Suprapubic skin (tissue), 4 donors: ENCODE measurements at regions not wholly inside any gene's neighbourhood (a gene's known extent, or its start where the extent isn't known, plus 50 kb on each side); places are given as distances from the start of the nearest gene placed in this dataset.

Experiments used
- DNase-seq, 2 donors: peaks; one replicate each; pipeline ENCODE4 v3.0.0-alpha.2; 2019; ENCODE audit warnings: low spot score in 2 of 2
- H3K27ac ChIP-seq: fragments of 200-600 bp; sonication (generic); one replicate; pipeline ENCODE4 v1.5.1; 2019
- H3K27me3 ChIP-seq: fragments of 200-600 bp; sonication (generic); one replicate; pipeline ENCODE4 v1.5.1; 2019
- H3K36me3 ChIP-seq: fragments of 200-600 bp; sonication (generic); one replicate; pipeline ENCODE4 v1.5.1; 2019
- H3K4me1 ChIP-seq: fragments of 200-600 bp; sonication (generic); one replicate; pipeline ENCODE4 v1.5.1; 2019
- H3K4me3 ChIP-seq: fragments of 200-600 bp; sonication (generic); one replicate; pipeline ENCODE4 v1.5.1; 2019; ENCODE audit warnings: mild to moderate bottlenecking
- H3K9me3 ChIP-seq: fragments of 200-600 bp; sonication (generic); one replicate; pipeline ENCODE4 v1.5.1; 2019
- EP300 ChIP-seq: sonication (generic); formaldehyde crosslinking; IDR thresholded peaks from one replicate; pipeline ENCODE4 v1.6.1; 2017; ENCODE audit warnings: antibody characterized with exemption
- POLR2A ChIP-seq, 2 donors: fragments of 450-650 bp; IDR thresholded peaks; one replicate each; pipeline ENCODE4 v1.6.1; 2017; ENCODE audit warnings: antibody characterized with exemption in 2 of 2, mild to moderate bottlenecking in 2 of 2, moderate library complexity in 2 of 2
- POLR2AphosphoS5 ChIP-seq, 3 donors: sonication (generic); formaldehyde crosslinking; IDR thresholded peaks; one replicate each; pipeline ENCODE4 v1.6.1; 2017; ENCODE audit warnings: antibody characterized with exemption in 3 of 3
- WGBS: methylation state at CpG from one replicate; pipeline ENCODE4 v1.1.5; 2018; 5-methylcytosine and 5-hydroxymethylcytosine counted together
- TF ChIP-seq, protein P1 (sequence below), 2 donors: fragments of 200-600 bp in 1 of 2; fragments of 450-650 bp in 1 of 2; sonication (generic) in 1 of 2; IDR thresholded peaks; one replicate each; pipeline ENCODE4 v1.5.1; 2016 to 2019; ENCODE audit warnings: antibody characterized with exemption in 2 of 2, mild to moderate bottlenecking in 1 of 2, moderate library complexity in 1 of 2

DNA sequence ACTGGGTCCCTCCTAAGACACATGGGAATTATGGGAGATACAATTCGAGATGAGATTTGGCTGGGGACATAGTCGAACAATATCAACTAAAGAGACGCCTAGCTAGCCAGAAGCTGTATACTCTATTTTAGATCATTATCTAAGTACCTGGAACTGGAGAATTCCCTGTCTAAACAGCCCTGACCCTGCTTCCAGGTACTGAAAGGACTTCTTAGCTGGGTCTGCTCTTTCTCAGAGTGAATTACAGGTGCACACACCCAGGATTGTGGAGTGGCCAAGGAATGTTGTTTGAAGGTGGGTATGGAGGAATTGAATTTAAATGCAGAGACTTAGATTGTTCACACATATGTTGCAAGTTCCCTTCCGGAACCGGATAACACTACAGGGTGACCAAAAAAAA, 733.0 kb downstream of the RPS29 start:
- Histone ChIP-seq H3K27ac (no peak overlapping the region), H3K36me3 (no peaks in the 10 kb centered on the region), H3K4me3 (no peak overlapping the region), H3K9me3 (peaks cover 3% of the 10 kb centered on the region), H3K4me1 (no peaks in the 10 kb centered on the region), H3K27me3 (no peaks in the 10 kb centered on the region)
- TF ChIP-seq POLR2A (IDR thresholded peaks at IDR 0.05) (no peak), EP300 (no peak), POLR2AphosphoS5 (IDR thresholded peaks at IDR 0.05) (no peak)
- TF ChIP-seq, protein P1, sequence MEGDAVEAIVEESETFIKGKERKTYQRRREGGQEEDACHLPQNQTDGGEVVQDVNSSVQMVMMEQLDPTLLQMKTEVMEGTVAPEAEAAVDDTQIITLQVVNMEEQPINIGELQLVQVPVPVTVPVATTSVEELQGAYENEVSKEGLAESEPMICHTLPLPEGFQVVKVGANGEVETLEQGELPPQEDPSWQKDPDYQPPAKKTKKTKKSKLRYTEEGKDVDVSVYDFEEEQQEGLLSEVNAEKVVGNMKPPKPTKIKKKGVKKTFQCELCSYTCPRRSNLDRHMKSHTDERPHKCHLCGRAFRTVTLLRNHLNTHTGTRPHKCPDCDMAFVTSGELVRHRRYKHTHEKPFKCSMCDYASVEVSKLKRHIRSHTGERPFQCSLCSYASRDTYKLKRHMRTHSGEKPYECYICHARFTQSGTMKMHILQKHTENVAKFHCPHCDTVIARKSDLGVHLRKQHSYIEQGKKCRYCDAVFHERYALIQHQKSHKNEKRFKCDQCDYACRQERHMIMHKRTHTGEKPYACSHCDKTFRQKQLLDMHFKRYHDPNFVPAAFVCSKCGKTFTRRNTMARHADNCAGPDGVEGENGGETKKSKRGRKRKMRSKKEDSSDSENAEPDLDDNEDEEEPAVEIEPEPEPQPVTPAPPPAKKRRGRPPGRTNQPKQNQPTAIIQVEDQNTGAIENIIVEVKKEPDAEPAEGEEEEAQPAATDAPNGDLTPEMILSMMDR (IDR thresholded peaks at IDR 0.05) = no peak
- WGBS = 60% methylated on average over 5 of the region's 5 CpGs
- no peak for DNase-seq

DNA sequence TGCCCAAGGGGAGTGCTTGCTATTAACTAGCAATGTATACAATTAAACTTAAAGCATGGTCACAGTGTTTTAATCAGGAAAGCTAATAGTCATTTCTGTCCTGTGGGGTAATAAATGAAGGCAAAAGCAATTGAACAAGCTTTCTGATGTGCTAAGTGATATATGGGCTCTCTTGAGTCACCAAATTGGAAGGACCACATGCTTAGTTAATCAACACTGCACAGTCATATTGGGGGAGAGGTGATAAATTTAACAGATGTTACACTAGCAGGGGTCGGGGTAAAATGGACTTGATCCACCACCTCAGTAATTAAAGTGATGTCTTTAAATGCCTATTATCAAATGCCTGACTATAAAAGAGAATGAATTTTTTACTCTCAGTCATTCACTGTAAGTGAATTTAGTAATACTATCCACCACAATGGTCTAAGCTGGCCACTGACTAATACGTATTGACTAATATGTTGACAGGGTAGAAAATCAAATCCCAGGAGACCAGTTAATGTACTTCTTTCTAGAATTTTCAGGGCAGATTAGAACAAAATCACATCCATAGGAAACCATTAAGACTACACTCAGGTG, 736.3 kb downstream of the RPS29 start:
- 18% methylated on average over 2 of the region's 2 CpGs for WGBS
- H3K4me1 ChIP-seq = no peaks in the 10 kb centered on the region
- H3K4me3 ChIP-seq = no peak overlapping the region
- no peaks in the 10 kb centered on the region for H3K27me3 ChIP-seq
- no peak for TF ChIP-seq EP300
- TF ChIP-seq, protein P1 (IDR thresholded peaks at IDR 0.05) = no peak
- no peak for TF ChIP-seq POLR2A (IDR thresholded peaks at IDR 0.05)
- TF ChIP-seq POLR2AphosphoS5 (IDR thresholded peaks at IDR 0.05) = no peak
- no peaks in the 10 kb centered on the region for H3K36me3 ChIP-seq
- peaks cover 3% of the 10 kb centered on the region for H3K9me3 ChIP-seq
- no peak overlapping the region for H3K27ac ChIP-seq
- no peak for DNase-seq

DNA sequence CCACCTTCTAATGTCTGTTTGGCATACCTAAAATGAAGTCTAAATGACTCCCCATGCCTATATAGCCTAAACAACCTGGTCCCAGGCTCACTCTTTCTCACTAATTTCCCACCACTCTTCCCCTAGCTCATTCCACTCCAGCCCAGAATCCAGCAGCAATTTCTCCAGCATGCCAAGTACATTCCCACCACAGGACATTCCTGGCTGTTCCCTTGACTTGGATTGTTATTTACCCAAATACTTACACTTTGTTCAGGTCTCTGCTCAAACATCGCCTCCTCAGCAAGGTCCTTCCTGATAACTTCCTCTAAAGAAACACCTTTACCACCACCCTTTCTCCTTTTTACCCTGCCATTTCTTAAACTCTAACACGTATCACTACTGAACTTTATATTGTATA, 743.4 kb downstream of the RPS29 start:
- no peak for DNase-seq
- no peaks in the 10 kb centered on the region for H3K36me3 ChIP-seq
- TF ChIP-seq POLR2A (IDR thresholded peaks at IDR 0.05) (no peak), POLR2AphosphoS5 (IDR thresholded peaks at IDR 0.05) (no peak), EP300 (no peak)
- TF ChIP-seq, protein P1 (IDR thresholded peaks at IDR 0.05) = no peak
- H3K4me3 ChIP-seq = no peak overlapping the region
- H3K4me1 ChIP-seq = no peaks in the 10 kb centered on the region
- 80% methylated on average over 2 of the region's 2 CpGs for WGBS
- H3K27me3 ChIP-seq = no peaks in the 10 kb centered on the region
- H3K9me3 ChIP-seq = no peaks in the 10 kb centered on the region
- H3K27ac ChIP-seq = no peak overlapping the region

DNA sequence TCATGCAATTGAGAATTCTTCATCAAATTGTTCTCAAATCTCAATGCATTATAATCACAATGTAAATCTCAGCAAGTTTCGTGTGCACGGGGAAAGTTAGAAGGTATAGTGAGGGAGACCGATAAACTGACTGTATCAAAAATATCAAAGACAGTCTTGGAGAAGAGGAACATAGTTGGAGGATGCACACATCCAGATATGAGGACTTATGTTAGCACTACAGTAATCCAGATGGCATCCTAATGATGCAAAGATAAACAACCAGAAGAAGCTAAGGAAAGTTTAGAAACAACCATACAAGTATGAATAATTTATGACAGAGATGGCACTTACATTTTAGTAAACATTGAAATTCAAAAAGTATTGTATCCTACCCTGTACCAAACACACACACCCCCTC, 760.1 kb downstream of the RPS29 start:
- H3K27me3 ChIP-seq = no peaks in the 10 kb centered on the region
- no peaks in the 10 kb centered on the region for H3K36me3 ChIP-seq

DNA sequence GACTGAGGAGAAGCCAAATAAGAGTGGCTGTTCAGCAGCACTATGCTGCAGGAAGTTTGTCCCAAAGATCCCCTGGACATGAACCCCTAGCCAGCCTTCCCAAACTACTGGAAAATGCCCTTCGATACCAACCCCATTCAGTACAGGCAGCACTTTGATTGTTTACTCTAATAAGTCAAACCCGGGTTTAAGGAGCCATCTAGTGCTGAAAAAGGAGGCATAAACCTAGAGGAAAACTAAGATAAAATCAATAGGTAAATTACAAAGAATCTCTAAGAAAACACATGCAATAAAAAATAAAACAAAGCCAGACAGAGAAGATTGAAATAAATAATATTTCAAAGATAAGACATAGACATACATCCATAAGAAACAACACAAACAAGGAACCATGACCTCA, 771.6 kb downstream of the RPS29 start:
- H3K9me3 ChIP-seq = no peaks in the 10 kb centered on the region
- no peak for DNase-seq
- no peaks in the 10 kb centered on the region for H3K27me3 ChIP-seq
- H3K4me3 ChIP-seq = no peak overlapping the region
- no peaks in the 10 kb centered on the region for H3K36me3 ChIP-seq
- TF ChIP-seq POLR2A (IDR thresholded peaks at IDR 0.05) (no peak), EP300 (no peak), POLR2AphosphoS5 (IDR thresholded peaks at IDR 0.05) (no peak)
- TF ChIP-seq, protein P1 (IDR thresholded peaks at IDR 0.05) = no peak
- no peak overlapping the region for H3K27ac ChIP-seq
- 94% methylated on average over 2 of the region's 2 CpGs for WGBS
- no peaks in the 10 kb centered on the region for H3K4me1 ChIP-seq

More for the DNA sequence above, 760.1 kb downstream of the RPS29 start:
- Histone ChIP-seq H3K9me3 (no peaks in the 10 kb centered on the region), H3K4me1 (no peaks in the 10 kb centered on the region), H3K27ac (no peak overlapping the region), H3K4me3 (no peak overlapping the region)
- WGBS = 94% methylated on average over 3 of the region's 3 CpGs
- TF ChIP-seq POLR2A (IDR thresholded peaks at IDR 0.05) (no peak), POLR2AphosphoS5 (IDR thresholded peaks at IDR 0.05) (no peak), EP300 (no peak)
- TF ChIP-seq, protein P1 (IDR thresholded peaks at IDR 0.05) = no peak
- DNase-seq = no peak
